ENCODE measurements at regions not wholly inside any gene's neighbourhood (a gene's known extent, or its start where the extent isn't known, plus 50 kb on each side); places are given as distances from the start of the nearest gene placed in this dataset.
"Not testable (repeated sequence)": the region's sequence is repeated elsewhere in the genome, so short reads cannot be mapped to it uniquely, and the experiment has no call there.

- no peak for DNase-seq (ENCODE audit: low read depth)
Measured at GRCh38 chr5:162624110-162624509, 556.5 kb downstream of the GABRG2 start.

- DNase-seq (ENCODE audit: low read depth), result no peak
Measured at GRCh38 chr5:162637481-162637880, 569.9 kb downstream of the GABRG2 start.

GRCh38 chr5:162638849-162639248, 571.3 kb downstream of the GABRG2 start:
- no peak for DNase-seq (ENCODE audit: low read depth)

GRCh38 chr5:162641142-162641813, 573.7 kb downstream of the GABRG2 start:
- no peak for DNase-seq (ENCODE audit: low read depth)

- no peak for DNase-seq (ENCODE audit: low read depth)
Measured at GRCh38 chr5:162654661-162655405, 587.3 kb downstream of the GABRG2 start.

- no peak for DNase-seq (ENCODE audit: low read depth)
Measured at GRCh38 chr5:162657076-162657475, 589.5 kb downstream of the GABRG2 start.

- DNase-seq (ENCODE audit: low read depth), result no peak
Measured at GRCh38 chr5:162664846-162665245, 597.3 kb downstream of the GABRG2 start.

GRCh38 chr5:162668926-162669325, 601.4 kb downstream of the GABRG2 start:
- no peak for DNase-seq (ENCODE audit: low read depth)

- no peak for DNase-seq (ENCODE audit: low read depth)
Measured at GRCh38 chr5:162672061-162672460, 604.5 kb downstream of the GABRG2 start.

GRCh38 chr5:162683284-162683683, 615.7 kb downstream of the GABRG2 start:
- no peak for DNase-seq (ENCODE audit: low read depth)

- no peak for DNase-seq (ENCODE audit: low read depth)
Measured at GRCh38 chr5:162684145-162684544, 616.6 kb downstream of the GABRG2 start.

GRCh38 chr5:162685302-162685701, 617.7 kb downstream of the GABRG2 start:
- DNase-seq (ENCODE audit: low read depth), result no peak

- DNase-seq (ENCODE audit: low read depth), result not testable (repeated sequence)
Measured at GRCh38 chr5:162696272-162696671, 628.7 kb downstream of the GABRG2 start.

- no peak for DNase-seq (ENCODE audit: low read depth)
Measured at GRCh38 chr5:162699361-162699760, 631.8 kb downstream of the GABRG2 start.

- DNase-seq (ENCODE audit: low read depth), result no peak
Measured at GRCh38 chr5:162703914-162704313, 636.3 kb downstream of the GABRG2 start.

GRCh38 chr5:162711244-162711643, 643.7 kb downstream of the GABRG2 start:
- no peak for DNase-seq (ENCODE audit: low read depth)

GRCh38 chr5:162719720-162720119, 652.1 kb downstream of the GABRG2 start:
- DNase-seq (ENCODE audit: low read depth), result no peak

GRCh38 chr5:162721125-162721524, 653.6 kb downstream of the GABRG2 start:
- no peak for DNase-seq (ENCODE audit: low read depth)

- no peak for DNase-seq (ENCODE audit: low read depth)
Measured at GRCh38 chr5:162752612-162753011, 684.8 kb upstream of the CCNG1 start.

GRCh38 chr5:162762119-162762518, 675.3 kb upstream of the CCNG1 start:
- DNase-seq (ENCODE audit: low read depth), result no peak

GRCh38 chr5:162769019-162769418, 668.4 kb upstream of the CCNG1 start:
- DNase-seq (ENCODE audit: low read depth), result no peak

GRCh38 chr5:162785673-162786072, 651.7 kb upstream of the CCNG1 start:
- no peak for DNase-seq (ENCODE audit: low read depth)

- no peak for DNase-seq (ENCODE audit: low read depth)
Measured at GRCh38 chr5:162786234-162786633, 651.2 kb upstream of the CCNG1 start.

- DNase-seq (ENCODE audit: low read depth), result no peak
Measured at GRCh38 chr5:162796507-162796906, 640.9 kb upstream of the CCNG1 start.

All from T follicular helper cell (primary cell).